GM12891 (cell line): ENCODE measurements at regions not wholly inside any gene's neighbourhood (a gene's known extent, or its start where the extent isn't known, plus 50 kb on each side); places are given as distances from the start of the nearest gene placed in this dataset.

Source experiments
- POLR2A ChIP-seq: IDR thresholded peaks from 2 replicates; pipeline ENCODE4 v1.6.1; 2011; ENCODE audit warnings: low read depth, low read length, control low read depth
- POLR2AphosphoS5 ChIP-seq: IDR thresholded peaks from 2 replicates; pipeline ENCODE4 v1.6.1; 2011; ENCODE audit warnings: low read depth, low read length, control low read depth
- SPI1 ChIP-seq: IDR thresholded peaks from 2 replicates; pipeline ENCODE4 v1.6.1; 2011; ENCODE audit warnings: low read depth, low read length, control low read depth
- TAF1 ChIP-seq: IDR thresholded peaks from 2 replicates; pipeline ENCODE4 v1.6.1; 2011; ENCODE audit warnings: low read depth, low read length, control low read depth

DNA sequence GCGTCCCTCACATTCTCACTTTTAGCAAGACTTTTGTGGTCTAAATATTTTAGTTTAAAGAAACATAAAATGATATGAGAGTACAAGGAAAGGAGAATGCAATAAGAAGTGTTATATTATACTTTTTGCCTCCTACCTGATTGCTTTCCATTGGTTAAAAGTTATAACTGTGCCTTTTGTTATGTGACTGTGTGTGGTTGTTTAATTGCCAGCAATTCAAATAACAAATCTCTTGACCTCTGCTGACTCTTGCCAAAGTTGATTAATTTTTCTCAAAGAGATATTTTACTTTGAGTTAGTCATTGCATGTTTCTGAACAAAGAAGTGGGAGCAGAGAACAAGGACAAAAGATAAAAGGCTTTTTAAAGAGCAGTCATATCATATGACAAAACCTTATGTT, 599.5 kb downstream of the SUCLG1 start:
- TF ChIP-seq POLR2AphosphoS5 (no peak), POLR2A (no peak), SPI1 (no peak), TAF1 (no peak)
